CMK (cell line): ENCODE measurements at regions not wholly inside any gene's neighbourhood (a gene's known extent, or its start where the extent isn't known, plus 50 kb on each side); places are given as distances from the start of the nearest gene placed in this dataset.
"Not testable (repeated sequence)": the region's sequence is repeated elsewhere in the genome, so short reads cannot be mapped to it uniquely, and the experiment has no call there.

Experiments used
- DNase-seq: peaks from one replicate; pipeline ENCODE4 v3.0.0-alpha.2; 2010; ENCODE audit warnings: low read depth

DNA sequence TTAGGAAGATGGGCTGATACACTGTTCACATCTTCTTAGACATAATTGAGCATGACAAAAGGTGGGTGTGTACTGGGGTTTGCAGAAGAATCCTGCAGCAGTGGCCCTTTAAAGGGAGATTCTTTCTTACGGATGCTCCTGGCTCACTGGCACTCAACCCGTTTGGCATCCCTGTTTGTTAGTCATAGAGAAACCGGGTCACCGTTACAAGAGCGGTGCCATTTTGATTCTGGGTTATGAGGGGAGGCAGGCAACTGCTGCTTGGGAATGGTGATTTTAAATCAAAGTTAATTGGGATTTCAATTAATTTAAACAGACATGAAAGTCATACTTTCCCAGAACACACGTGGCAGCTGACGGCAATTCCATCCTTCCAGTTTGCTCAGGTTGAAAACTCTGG lies 245.8 kb downstream of the AACS start:
- no peak for DNase-seq

DNA sequence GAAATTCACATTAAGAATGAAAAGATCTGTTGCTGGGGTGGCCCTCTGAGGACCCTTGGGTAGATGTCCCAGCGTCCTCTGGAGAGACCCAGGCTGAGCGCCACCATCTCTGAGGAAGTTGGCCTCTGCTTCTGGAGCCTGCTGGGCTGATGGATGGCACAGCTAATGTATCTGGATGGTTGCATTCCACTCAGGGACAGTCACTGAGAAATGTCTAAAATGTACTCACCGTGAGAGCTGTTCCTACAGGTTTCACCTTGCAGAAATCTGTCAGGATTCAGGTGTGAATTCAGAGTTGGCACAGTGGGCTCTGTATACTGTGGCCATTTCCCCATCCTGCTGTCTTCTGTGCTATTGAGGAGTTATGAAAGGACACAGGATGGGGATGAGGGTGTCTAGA lies 247.2 kb downstream of the AACS start:
- no peak for DNase-seq

DNA sequence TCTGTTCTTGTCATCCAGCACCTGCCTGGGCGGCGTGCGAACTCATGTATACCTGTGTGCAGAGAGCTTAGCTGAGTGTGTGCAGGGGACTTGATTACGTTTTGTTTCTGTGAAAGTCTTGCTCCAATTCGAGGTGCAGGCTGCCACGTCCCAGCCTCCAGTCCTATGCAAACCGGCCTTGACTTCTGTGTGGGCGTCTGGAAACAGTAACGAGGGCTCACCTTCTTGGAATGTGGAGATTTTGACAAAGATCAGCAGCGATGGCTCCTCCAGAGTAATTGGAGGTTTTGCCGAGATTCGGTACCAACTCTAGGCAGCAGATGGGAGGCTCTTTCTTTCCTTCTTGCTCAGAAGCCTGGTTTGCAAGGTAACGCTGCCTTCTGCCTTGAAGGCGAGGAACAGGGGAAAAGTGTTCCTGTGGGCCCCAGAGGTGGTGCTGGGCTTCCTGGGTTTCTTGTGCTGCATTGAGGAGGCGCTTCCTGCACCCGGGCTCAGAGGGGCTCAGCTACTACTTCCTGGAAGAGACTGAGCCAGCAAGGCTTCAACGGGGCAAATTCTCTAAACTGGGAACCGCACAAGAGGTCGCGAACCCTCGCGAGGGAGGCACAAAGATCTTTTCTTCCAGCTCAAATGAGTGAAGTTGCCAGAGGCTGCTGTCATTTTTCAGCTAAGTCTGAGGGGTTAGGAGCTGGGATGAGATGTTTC lies 249.0 kb downstream of the AACS start:
- no peak for DNase-seq

DNA sequence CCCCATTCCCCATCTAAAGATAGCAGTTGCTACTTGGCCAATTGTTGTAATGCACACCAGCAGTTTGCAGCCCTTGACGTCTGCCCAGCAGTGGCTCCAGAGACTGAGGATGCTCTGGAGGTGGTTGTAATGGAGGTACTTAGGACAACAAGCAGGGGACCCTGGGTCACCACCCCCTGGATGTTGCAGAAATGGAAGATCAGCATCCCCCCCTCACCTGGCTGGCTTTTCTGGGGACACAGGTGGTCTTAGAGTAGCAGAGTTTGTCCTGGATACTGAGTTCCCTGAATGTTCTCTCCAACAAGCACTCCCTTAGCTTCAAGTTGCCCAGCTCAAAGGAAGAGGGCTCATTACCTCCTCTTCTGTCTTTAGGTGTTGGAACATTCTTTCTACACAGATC lies 250.5 kb downstream of the AACS start:
- no peak for DNase-seq

- DNase-seq, result no peak
Observed at GRCh38 chr12:125320177-125320576, 254.9 kb downstream of the AACS start.

DNA sequence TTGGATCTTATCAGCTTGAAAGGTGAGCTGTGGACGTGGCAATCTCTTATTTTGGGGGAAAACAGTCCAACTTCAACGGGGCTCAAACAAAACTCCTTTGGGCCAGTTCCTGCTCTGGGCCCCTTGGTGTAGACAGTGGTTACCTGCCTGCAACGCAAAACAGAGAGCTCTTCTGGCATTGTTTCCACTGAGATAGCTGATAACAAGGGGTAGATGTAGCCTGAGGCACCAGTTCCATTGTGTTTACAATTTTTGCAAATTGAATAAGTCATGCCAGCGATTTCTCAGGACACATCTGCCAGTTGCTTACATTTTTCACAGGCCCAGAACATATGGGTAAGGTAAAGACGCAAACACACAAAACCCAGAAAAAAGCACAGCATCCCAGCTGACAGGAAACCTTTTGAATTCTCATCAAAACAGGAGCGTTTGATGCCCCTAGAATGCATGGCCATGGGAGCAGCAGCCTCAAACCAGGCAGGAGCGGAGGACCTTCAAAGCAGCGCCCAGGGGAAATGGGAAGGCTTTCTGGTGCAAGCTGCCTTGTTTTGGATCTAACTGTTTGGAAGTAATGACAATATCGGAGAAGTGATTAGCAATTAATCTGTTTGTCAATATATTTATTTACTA lies 259.7 kb downstream of the AACS start:
- DNase-seq, result no peak

GRCh38 chr12:125329239-125330102 lies 264.2 kb downstream of the AACS start:
- DNase-seq, result no peak

DNA sequence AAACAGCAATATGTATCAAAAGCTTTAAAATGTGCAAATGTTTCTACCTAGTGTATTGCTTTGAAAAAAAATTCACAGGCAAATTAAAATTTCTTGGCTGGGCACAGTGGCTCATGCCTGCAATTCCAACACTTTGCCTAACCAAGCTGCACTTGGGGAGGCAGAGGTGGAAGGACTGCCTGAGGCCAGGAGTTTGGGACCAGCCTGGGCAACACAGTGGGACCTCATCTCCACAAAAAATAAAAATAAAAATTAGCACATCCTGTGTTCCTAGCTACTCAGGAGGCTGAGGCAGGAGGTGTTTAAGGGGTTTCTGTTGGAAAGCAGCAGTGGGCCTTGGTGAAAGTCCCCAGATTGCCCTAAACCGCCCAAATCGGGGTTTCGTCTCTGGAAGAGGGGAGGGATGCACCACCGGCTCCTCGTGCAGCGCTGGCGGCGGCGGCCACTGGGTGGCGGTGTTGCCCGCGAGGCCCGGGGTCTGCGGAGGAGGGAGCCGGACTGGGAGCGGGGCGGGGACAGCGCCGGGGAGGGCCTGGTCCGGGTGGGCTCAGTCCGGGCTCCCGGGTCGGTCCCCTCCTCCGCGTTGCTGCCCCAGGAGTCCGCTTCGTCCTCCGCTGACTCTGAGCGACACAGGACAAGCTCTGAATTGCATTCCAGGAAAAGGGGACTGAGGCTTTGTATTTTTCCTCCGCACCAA lies 265.6 kb downstream of the AACS start:
- no peak for DNase-seq

GRCh38 chr12:125331342-125332052 lies 266.3 kb downstream of the AACS start:
- DNase-seq, result no peak

DNA sequence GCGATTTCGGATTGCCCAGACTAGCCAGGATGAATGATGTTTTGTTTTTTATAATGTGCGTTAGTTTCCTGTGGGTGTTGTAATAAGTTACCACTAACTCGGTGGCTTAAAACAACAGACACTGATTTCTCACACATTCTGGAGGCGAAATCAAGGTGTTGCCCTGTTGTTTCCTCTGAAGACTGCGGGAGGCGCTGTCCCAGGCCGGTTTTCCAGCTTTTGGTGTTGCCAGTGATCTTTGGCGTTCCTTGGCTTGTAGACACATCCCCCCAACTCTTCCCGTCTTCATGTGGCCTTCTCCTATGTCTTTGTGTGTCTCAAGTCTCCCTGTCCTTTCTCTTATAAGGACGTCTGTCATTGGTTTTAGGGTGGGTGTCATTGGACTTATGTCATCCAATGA lies 267.7 kb downstream of the AACS start:
- DNase-seq, result no peak

DNA sequence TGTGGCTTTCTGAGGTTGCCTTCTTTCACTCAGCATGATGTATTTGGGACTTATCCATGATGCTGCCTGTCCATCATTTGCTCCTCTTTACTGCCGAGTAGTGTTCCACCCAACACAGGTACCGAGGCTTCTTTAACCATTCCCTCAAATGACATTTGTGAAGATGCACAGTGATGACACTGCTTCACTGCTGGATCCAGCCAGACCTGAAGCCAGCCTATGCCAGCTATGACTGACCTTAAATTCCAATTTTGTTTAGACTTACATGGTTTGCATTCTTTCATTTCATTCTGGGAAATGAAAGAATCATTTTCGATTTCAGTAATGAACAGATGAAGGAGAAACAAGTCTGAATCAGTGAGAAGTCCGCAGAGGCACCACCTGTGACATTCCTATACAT lies 271.0 kb downstream of the AACS start:
- DNase-seq, result no peak

GRCh38 chr12:125340791-125341190 lies 275.6 kb downstream of the AACS start:
- DNase-seq, result no peak

DNA sequence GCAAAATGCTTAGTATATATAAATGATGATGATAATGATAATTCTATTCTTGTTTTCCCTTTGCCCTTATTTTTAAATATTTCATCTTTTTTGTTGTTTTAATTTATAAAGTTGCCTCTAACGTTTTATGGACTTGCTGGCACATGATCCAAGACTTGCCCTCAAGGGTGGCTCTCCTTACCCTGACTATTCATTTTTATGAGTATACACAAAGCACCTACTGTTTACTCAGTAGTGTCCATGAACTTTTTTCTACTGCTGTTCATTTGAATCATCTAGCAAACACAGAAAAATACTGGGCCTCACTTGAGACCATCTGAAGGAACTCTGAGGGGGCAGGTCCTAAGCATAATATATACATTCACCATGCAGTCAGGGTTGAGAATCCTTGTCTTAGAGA lies 276.2 kb downstream of the AACS start:
- DNase-seq, result no peak

DNA sequence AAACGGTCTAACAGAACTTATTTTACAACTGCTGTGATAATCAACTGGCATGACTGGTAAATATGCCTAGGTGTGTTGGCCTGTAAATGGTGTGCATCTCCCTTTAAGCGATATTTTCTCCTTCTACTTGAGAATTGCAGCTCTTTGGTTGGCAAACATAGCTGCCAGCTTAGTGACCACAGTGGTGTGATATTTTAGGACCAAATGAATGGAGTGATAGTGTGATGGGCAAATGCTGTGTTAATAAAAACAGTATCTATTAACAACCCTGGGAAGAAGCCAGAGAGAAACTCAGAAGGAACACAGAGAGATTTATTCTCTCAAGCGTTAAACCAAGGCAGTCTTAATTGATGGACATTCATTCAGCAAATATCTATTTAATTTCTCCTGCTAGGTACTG lies 278.4 kb downstream of the AACS start:
- no peak for DNase-seq

DNA sequence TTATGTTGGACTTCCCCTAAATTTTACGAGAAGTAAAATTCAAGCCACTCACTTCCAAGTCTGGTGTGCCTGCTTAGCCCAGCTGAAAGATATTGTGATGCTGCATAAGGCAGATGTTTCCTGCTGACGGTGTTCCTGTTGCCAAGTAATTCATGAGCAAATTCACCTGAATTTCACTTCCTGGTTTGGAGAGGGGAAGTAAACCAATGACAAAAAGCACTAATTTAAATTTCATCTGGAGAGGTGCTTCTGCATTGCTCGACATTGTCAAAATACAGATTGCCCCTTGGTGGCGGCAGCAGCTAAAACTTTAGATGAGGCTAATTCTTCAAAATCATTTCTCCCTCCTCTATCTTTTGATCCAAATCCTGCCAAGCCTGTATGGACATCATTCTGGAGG lies 281.1 kb downstream of the AACS start:
- DNase-seq, result no peak

DNA sequence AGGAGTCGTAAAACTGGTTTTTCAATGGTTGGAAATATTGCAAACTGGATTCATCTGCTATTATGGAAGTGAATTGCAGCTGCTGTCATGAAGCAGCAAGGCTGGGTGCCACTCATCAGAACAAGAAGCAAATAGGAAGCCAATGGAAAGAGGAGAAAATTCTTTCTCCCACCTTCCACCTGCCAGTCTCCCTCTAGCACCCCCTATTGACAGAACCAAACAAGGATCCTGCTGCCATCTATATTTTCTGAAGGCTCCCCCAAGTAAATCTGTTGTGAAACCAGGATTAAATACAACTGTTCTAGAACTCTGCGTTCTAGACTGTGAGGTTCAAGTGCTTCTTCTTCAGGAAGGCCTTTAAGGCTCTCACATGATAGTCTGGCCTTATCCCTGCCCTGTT lies 286.6 kb downstream of the AACS start:
- DNase-seq, result no peak

GRCh38 chr12:125353002-125353401 lies 287.8 kb downstream of the AACS start:
- DNase-seq, result not testable (repeated sequence)

GRCh38 chr12:125353871-125354270 lies 288.6 kb downstream of the AACS start:
- no peak for DNase-seq

- no peak for DNase-seq
Observed at GRCh38 chr12:125355614-125356013, 290.4 kb downstream of the AACS start.

DNA sequence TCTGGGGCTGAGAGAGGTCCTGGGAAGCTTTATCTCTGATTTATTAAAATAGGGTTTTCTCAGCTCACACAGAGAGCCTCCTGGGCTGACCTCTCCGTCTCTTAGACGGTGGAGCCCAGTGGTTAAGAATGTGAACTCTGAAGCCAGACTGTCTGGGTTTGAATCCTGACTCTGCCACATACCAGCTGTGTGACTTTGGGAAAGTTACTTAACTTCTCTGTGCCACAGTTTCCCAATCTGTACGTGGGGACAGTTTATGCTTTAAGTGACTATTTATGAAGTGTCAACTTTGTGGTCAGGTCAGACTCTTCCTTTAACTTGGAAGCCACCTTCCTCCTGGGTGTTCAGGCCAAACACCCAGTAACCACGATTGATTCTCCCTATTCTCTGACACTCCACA lies 290.9 kb downstream of the AACS start:
- DNase-seq, result no peak

DNA sequence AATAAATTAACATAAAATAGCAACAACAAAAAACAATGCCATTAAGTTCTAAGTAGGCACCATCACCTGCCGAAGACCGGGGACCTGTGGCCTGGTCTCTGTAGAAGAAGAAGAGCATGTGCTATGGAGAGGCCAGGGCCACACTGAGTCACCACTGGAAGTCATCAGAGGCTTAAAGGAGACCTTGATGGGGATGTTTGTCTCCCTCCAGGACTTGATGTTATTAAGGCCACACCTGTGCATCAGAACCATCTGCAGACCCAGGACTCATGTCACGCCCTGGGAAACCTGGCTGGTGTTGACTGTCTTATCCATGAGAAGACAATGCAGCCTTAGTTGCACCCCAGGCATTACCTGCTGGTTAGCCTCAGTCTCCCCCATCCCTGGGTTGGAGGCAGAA lies 292.3 kb downstream of the AACS start:
- no peak for DNase-seq

DNA sequence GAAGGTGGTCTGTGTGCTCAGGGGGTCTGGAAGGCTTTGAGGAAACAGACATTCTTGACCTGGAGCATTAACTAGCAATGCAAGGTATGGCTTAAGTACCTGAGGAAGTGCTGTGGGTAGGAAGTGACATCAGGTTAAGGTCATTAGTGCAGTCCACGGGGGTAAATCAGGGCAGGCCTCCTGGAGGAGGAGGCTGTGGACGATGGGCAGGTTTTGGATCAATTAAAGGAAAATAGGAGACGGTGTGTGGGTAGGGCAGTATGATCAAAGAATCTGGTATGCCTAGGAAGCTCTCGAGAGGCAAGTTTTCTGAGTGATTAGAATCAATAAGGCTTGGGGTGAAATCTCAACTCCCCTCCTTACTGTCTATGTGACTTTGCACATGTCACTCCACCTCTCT lies 295.3 kb downstream of the AACS start:
- no peak for DNase-seq
